ENCODE measurements at regions not wholly inside any gene's neighbourhood (a gene's known extent, or its start where the extent isn't known, plus 50 kb on each side); places are given as distances from the start of the nearest gene placed in this dataset.
"Not testable (repeated sequence)": the region's sequence is repeated elsewhere in the genome, so short reads cannot be mapped to it uniquely, and the experiment has no call there.

DNA sequence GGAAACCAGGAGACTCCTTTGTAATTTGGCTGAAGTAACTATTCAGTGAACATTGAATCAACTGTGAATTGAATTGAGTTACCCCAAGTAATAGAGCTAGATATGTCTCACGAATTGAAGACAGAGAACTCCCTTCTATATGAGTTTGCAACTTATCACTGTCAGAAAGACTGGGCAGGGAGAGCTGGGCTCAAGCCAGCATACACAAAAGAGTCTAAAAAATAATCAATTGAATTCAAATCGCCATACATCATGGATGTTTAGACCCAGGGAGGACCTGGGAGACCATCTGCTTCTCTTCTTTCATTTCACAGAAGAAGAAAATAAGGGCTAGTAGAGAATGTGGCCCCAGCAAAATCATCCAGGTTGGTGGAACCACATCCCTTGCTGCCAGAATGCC, 503.1 kb upstream of the AUTS2 start:
- Mint-ChIP-seq H3K4me1 (ENCODE audit: low read depth) (no peaks in the 10 kb centered on the region), H3K27me3 (ENCODE audit: low read depth) (no peaks in the 10 kb centered on the region), H3K36me3 (ENCODE audit: low read depth) (no peaks in the 10 kb centered on the region), H3K9me3 (peaks cover 6% of the 10 kb centered on the region), H3K27ac (no peak overlapping the region), H3K4me3 (no peak overlapping the region)
- CTCF ChIA-PET = no interaction called here
- DNase-seq = no peak
- intact Hi-C loops (cut with micrococcal nuclease) = no loop called here

DNA sequence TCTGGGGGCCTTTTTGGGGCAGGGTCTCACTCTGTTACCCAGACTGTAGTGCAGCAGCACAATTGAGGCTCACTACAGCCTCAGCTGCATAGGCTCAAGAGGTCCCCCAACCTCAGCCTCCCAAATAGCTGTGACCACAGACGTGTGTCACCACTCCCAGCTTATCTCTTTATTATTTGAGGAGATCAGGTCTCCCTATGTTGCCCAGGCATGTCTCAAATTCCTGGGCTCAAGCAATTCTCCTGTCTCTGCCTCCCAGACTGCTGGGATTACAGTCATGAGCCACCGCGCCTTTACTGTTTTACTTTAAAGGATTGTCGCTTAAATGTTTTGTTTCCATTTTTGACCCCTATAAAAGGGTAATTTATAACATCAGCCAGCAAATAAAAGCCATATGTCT, 502.6 kb upstream of the AUTS2 start:
- Mint-ChIP-seq H3K36me3 (ENCODE audit: low read depth) (no peaks in the 10 kb centered on the region), H3K27ac (no peak overlapping the region), H3K4me3 (no peak overlapping the region), H3K4me1 (ENCODE audit: low read depth) (no peaks in the 10 kb centered on the region), H3K27me3 (ENCODE audit: low read depth) (no peaks in the 10 kb centered on the region), H3K9me3 (peaks cover 6% of the 10 kb centered on the region)
- intact Hi-C loops (cut with micrococcal nuclease) = no loop called here
- DNase-seq = no peak
- CTCF ChIA-PET = no interaction called here

DNA sequence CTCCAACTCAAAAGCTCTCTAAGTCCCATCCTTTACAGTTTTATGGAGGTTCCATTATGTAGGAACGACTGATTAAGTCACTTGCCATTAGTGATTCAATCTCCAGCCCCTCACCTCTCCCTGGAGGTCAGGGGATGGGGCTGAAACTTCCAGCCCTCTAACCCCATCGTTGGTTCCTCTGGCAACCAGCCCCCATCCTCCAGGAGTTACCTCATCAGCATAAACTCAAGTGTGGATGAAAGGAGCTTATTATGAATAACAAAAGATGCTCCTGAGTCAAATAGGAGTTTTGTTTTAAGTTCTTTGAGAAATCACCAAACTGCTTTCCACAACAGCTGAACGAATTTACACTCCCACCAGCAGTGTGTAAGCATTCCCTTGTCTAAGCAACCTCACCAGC, 494.3 kb upstream of the AUTS2 start:
- Mint-ChIP-seq H3K4me1 (ENCODE audit: low read depth) (no peaks in the 10 kb centered on the region), H3K27me3 (ENCODE audit: low read depth) (no peaks in the 10 kb centered on the region), H3K4me3 (no peak overlapping the region), H3K36me3 (ENCODE audit: low read depth) (no peaks in the 10 kb centered on the region), H3K27ac (no peak overlapping the region), H3K9me3 (no peaks in the 10 kb centered on the region)
- CTCF ChIA-PET = no interaction called here
- intact Hi-C loops (cut with micrococcal nuclease) = no loop called here
- DNase-seq = no peak

DNA sequence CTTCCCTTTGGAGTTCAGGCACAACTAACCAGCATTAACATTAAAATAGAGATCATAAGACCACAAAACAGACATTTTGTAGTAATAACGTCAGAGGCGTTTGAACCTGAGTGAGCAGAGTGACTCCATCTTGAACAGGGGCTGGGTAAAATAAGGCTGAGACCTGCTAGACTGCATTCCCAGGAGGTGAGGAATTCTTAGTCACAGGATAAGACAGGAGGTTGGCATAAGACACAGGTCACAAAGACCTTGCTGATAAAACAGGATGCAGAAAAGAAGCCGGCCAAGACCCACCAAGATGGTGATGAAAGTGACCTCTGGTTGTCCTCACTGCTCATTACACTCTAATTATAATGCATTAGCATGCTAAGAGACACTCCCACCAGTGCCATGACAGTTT, 493.2 kb upstream of the AUTS2 start:
- no peak for DNase-seq
- H3K36me3 Mint-ChIP-seq (ENCODE audit: low read depth) = no peaks in the 10 kb centered on the region
- H3K9me3 Mint-ChIP-seq = peaks cover 2% of the 10 kb centered on the region
- no peak overlapping the region for H3K27ac Mint-ChIP-seq
- no peaks in the 10 kb centered on the region for H3K4me1 Mint-ChIP-seq (ENCODE audit: low read depth)
- no peak overlapping the region for H3K4me3 Mint-ChIP-seq
- CTCF ChIA-PET = no interaction called here
- intact Hi-C loops (cut with micrococcal nuclease) = no loop called here
- no peaks in the 10 kb centered on the region for H3K27me3 Mint-ChIP-seq (ENCODE audit: low read depth)

DNA sequence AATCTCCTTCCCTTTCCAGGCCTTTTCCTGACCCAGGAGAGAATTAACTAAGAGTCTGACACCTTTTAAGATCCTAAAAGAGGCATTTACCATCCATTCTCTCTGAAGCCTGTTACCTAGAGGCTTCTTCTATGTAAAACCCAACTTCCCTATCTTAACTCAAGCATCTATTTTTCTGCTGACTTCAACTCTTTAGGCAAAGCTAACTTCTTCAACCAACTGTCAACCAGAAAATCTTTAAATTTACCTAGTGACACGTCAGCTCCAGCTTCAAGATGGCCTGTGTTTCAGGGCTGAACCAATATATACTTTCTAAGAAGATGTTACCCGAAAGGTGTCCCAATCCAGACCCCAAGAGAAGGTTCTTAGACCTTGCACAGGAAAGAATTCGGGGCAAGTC, 492.3 kb upstream of the AUTS2 start:
- CTCF ChIA-PET = no interaction called here
- H3K27ac Mint-ChIP-seq = no peak overlapping the region
- no peaks in the 10 kb centered on the region for H3K36me3 Mint-ChIP-seq (ENCODE audit: low read depth)
- H3K4me1 Mint-ChIP-seq (ENCODE audit: low read depth) = no peaks in the 10 kb centered on the region
- intact Hi-C loops (cut with micrococcal nuclease) = no loop called here
- H3K4me3 Mint-ChIP-seq = no peak overlapping the region
- H3K27me3 Mint-ChIP-seq (ENCODE audit: low read depth) = no peaks in the 10 kb centered on the region
- DNase-seq = no peak
- H3K9me3 Mint-ChIP-seq = peaks cover 2% of the 10 kb centered on the region

DNA sequence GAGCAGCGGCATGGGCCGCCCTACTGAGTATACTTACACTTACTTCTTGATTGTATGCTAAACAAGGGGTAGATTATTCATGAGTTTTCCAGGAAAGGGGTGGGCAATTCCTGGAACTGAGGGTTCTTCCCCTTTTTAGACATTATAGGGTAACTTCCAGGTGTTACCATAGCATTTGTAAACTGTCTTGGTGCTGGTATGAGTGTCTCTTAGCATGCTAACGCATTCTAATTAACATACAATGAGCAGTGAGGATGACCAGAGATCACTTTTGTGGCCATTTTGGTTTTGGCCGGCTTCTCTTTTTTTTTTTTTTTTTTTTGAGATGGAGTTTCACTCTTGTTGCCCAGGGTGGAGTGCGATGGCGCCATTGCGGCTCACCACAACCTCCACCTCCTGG, 491.8 kb upstream of the AUTS2 start:
- H3K4me3 Mint-ChIP-seq; H3K27me3 Mint-ChIP-seq (ENCODE audit: low read depth); H3K36me3 Mint-ChIP-seq (ENCODE audit: low read depth); H3K27ac Mint-ChIP-seq; DNase-seq; CTCF ChIA-PET; intact Hi-C loops (cut with micrococcal nuclease); H3K4me1 Mint-ChIP-seq (ENCODE audit: low read depth); H3K9me3 Mint-ChIP-seq: not testable (repeated sequence)

DNA sequence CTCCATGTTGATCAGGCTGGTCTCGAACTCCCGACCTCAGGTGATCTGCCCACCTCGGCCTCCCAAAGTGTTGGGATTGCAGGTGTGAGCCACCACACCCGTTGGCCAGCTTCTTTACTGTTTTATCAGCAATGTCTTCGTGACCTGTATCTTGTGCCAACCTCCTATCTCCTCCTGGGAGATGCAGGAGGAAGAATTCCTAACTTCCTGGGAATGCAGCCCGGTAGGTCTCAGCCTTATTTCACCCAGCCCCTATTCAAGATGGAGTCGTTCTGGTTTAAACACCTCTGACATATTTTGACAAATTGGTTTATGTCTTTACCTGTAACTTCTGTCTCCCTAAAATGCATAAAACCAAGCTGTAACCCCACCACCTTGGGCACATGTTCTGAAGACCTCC, 491.3 kb upstream of the AUTS2 start:
- H3K27me3 Mint-ChIP-seq (ENCODE audit: low read depth); H3K4me1 Mint-ChIP-seq (ENCODE audit: low read depth); intact Hi-C loops (cut with micrococcal nuclease); H3K4me3 Mint-ChIP-seq; H3K9me3 Mint-ChIP-seq; DNase-seq; H3K36me3 Mint-ChIP-seq (ENCODE audit: low read depth); CTCF ChIA-PET; H3K27ac Mint-ChIP-seq: not testable (repeated sequence)

DNA sequence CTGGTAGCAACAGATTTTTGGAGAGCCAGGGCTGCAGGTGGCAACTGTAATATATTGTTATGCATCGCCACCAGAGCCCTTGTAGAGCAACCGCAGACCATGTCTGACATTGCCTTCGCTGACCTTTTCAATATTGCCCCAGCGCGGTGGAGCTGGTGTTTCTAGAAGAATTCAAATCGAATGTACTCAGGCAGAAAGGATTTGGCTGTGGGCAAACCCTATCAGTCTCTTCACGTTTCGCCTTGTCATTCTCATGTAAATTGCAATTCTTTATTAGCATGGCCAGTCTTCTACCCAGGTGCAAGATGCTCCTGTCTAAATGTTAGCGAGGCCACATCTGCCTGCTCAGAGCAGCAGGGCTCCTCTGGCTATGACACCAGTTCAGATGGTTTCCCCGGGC, 490.2 kb upstream of the AUTS2 start:
- H3K4me3 Mint-ChIP-seq = no peak overlapping the region
- no peaks in the 10 kb centered on the region for H3K4me1 Mint-ChIP-seq (ENCODE audit: low read depth)
- no peak overlapping the region for H3K27ac Mint-ChIP-seq
- no peak for DNase-seq
- intact Hi-C loops (cut with micrococcal nuclease) = no loop called here
- peaks cover 2% of the 10 kb centered on the region for H3K9me3 Mint-ChIP-seq
- CTCF ChIA-PET = no interaction called here
- no peaks in the 10 kb centered on the region for H3K36me3 Mint-ChIP-seq (ENCODE audit: low read depth)
- H3K27me3 Mint-ChIP-seq (ENCODE audit: low read depth) = no peaks in the 10 kb centered on the region

DNA sequence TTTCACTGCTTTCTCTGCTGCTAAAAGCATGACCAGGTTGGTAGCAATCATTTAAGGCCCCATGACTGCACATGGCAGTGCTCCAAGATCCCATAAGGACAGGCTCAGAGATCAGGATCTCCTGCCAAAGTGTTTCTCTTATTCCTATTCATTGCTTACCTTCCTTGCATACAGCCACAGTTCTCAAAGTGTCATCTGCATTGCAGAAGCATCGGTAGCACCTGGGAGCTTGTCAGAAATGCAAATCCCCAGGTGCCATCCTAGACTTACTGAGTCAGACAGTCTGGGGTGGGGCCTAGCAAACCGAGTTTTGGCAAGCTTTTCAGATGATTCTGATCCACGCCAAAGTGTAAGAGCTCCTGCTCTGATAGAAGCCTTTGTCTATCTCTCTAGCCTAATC, 489.0 kb upstream of the AUTS2 start:
- CTCF ChIA-PET = interaction anchor here (0.6 kb wide), 1 partner anchor 1518 kb away, joined by 5 read pairs; no protein-coding TSS in a partner anchor
- Mint-ChIP-seq H3K36me3 (ENCODE audit: low read depth) (no peaks in the 10 kb centered on the region), H3K27ac (no peak overlapping the region), H3K27me3 (ENCODE audit: low read depth) (no peaks in the 10 kb centered on the region), H3K4me3 (no peak overlapping the region), H3K4me1 (ENCODE audit: low read depth) (no peaks in the 10 kb centered on the region), H3K9me3 (peaks cover 2% of the 10 kb centered on the region)
- no peak for DNase-seq
- intact Hi-C loops (cut with micrococcal nuclease) = no loop called here

DNA sequence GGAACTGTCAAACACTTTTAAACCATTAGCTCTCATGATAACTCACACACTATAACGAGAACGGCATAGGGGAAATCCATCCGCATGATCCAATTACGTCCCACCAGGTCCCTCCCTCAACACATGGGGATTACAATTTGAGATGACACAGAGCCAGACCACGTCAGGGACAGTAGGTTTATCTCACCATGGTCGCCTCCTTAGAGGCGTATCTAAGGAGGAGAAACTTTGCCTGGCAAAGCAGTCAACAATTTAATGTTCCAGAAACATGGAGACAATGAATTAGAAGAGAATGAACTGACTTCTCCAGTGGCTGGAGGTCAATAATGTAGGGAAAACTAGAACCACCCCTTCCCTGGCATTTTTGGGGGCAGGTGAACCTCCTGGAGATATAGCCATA, 488.4 kb upstream of the AUTS2 start:
- intact Hi-C loops (cut with micrococcal nuclease) = no loop called here
- H3K4me1 Mint-ChIP-seq (ENCODE audit: low read depth) = no peaks in the 10 kb centered on the region
- no peaks in the 10 kb centered on the region for H3K27me3 Mint-ChIP-seq (ENCODE audit: low read depth)
- CTCF ChIA-PET = interaction anchor here (0.6 kb wide), 1 partner anchor 1519 kb away, joined by 5 read pairs; no protein-coding TSS in a partner anchor
- H3K4me3 Mint-ChIP-seq = no peak overlapping the region
- no peak overlapping the region for H3K27ac Mint-ChIP-seq
- no peak for DNase-seq
- H3K36me3 Mint-ChIP-seq (ENCODE audit: low read depth) = no peaks in the 10 kb centered on the region
- peaks cover 2% of the 10 kb centered on the region for H3K9me3 Mint-ChIP-seq

DNA sequence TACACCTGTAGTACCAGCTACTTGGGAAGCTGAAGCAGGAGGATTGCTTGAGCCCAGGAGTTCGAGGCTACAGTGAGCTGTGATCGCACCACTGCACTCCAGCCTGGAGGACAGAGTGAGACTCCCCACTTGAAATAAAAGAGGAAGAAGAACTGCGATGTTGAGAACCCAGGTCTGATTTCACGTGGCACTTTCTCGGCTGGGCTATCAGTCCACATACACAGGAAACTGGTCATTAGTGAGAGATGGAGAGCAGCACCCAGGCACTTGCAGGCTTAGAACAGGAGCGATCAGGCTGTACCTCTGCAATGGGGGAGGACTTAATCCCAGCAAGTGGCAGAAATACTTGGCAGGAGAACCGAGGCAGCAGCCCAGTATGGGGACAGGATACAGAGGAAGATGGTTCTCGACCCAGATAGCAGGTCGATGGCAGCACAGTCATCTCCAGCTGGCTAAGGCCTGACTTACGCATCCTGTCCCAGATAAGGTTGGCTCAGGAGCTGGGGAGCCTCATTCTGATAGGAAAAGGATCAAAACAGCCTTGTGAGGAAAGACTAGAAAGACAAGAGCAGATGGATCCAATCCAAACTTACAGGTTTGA, 487.7 kb upstream of the AUTS2 start:
- no peaks in the 10 kb centered on the region for H3K36me3 Mint-ChIP-seq (ENCODE audit: low read depth)
- H3K9me3 Mint-ChIP-seq = peaks cover 2% of the 10 kb centered on the region
- H3K27ac Mint-ChIP-seq = no peak overlapping the region
- no peaks in the 10 kb centered on the region for H3K4me1 Mint-ChIP-seq (ENCODE audit: low read depth)
- no peaks in the 10 kb centered on the region for H3K27me3 Mint-ChIP-seq (ENCODE audit: low read depth)
- no peak for DNase-seq
- CTCF ChIA-PET = no interaction called here
- intact Hi-C loops (cut with micrococcal nuclease) = no loop called here
- no peak overlapping the region for H3K4me3 Mint-ChIP-seq

DNA sequence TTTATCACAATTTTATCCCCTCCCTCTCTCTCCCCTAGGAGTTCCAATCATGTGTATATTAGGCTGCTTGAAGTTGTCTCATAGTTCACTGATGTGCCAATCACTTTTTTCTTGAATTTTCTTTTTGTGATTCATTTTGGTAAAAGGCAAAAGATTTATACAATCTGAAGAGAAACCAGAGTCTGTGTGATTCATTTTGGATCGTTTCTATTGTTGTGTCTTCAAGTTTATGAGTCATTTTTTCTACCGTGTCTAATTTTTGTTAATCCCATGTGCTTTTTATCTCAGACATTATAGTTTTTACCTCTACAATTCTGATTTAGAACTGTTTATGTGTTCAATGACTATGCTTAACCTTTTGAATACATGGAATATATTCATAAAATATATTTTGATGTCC, 483.9 kb upstream of the AUTS2 start:
- no peak overlapping the region for H3K27ac Mint-ChIP-seq
- no peak overlapping the region for H3K4me3 Mint-ChIP-seq
- CTCF ChIA-PET = no interaction called here
- DNase-seq = no peak
- intact Hi-C loops (cut with micrococcal nuclease) = no loop called here
- peaks cover 4% of the 10 kb centered on the region for H3K9me3 Mint-ChIP-seq
- H3K36me3 Mint-ChIP-seq (ENCODE audit: low read depth) = no peaks in the 10 kb centered on the region
- no peaks in the 10 kb centered on the region for H3K4me1 Mint-ChIP-seq (ENCODE audit: low read depth)
- H3K27me3 Mint-ChIP-seq (ENCODE audit: low read depth) = no peaks in the 10 kb centered on the region

DNA sequence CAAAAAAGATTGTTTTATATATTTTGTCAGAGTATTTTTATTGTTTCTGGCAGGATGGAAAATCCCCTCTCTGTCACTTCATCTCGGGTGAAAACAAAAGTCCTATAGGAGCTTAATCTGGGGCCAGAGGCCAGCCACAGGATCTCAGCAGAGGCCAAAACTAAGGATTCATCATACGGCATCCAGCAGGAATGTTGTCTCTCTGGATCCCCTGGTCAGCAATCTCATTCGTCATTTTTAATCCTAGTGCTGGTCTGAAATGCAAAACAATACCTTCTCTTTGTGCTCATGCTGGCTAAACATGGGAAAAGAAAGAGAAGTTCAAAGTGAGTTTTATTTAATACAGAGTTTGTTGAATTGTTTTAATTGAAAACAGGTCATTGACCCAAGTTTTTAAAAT, 482.5 kb upstream of the AUTS2 start:
- intact Hi-C loops (cut with micrococcal nuclease) = no loop called here
- H3K9me3 Mint-ChIP-seq = peaks cover 2% of the 10 kb centered on the region
- no peak overlapping the region for H3K4me3 Mint-ChIP-seq
- DNase-seq = no peak
- H3K36me3 Mint-ChIP-seq (ENCODE audit: low read depth) = no peaks in the 10 kb centered on the region
- CTCF ChIA-PET = no interaction called here
- no peaks in the 10 kb centered on the region for H3K4me1 Mint-ChIP-seq (ENCODE audit: low read depth)
- H3K27me3 Mint-ChIP-seq (ENCODE audit: low read depth) = no peaks in the 10 kb centered on the region
- H3K27ac Mint-ChIP-seq = no peak overlapping the region

DNA sequence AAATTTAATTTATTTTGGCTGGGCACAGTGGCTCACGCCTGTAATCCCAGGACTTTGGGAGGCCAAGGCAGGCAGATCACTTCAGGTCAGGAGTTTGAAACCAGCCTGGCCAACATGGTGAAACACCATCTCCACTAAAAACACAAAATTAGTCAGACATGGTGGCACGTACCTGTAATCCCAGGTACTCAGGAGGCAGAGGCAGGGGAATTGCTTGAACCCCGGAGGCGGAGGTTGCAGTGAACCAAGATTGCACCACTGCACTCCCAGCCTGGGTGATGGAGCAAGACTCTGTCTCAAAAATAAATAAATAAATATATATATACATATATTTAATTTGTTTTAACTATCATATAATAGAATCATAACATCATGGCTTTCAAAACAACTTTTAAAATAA, 482.1 kb upstream of the AUTS2 start:
- intact Hi-C loops (cut with micrococcal nuclease); DNase-seq; CTCF ChIA-PET; H3K4me3 Mint-ChIP-seq; H3K9me3 Mint-ChIP-seq; H3K4me1 Mint-ChIP-seq (ENCODE audit: low read depth); H3K27me3 Mint-ChIP-seq (ENCODE audit: low read depth); H3K27ac Mint-ChIP-seq; H3K36me3 Mint-ChIP-seq (ENCODE audit: low read depth): not testable (repeated sequence)

All from activated naive CD4-positive, alpha-beta T cell treated with anti-CD3 and anti-CD28 coated beads for 36 hours (primary cell).